Right lobe of liver (tissue), 4 donors: ENCODE measurements at regions not wholly inside any gene's neighbourhood (a gene's known extent, or its start where the extent isn't known, plus 50 kb on each side); places are given as distances from the start of the nearest gene placed in this dataset.
"Not testable (repeated sequence)": the region's sequence is repeated elsewhere in the genome, so short reads cannot be mapped to it uniquely, and the experiment has no call there.

ENCODE experiments used
- CTCF ChIP-seq, 4 donors: fragments of 200-600 bp in 3 of 4; fragments of 450-650 bp in 1 of 4; IDR thresholded peaks; one replicate each; pipeline versions ENCODE4 v1.5.1 to v1.8.0; 2016 to 2022; ENCODE audit warnings: antibody characterized with exemption in 4 of 4, mild to moderate bottlenecking in 2 of 4
- POLR2A ChIP-seq: fragments of 450-650 bp; IDR thresholded peaks from one replicate; pipeline ENCODE4 v1.6.1; 2017; ENCODE audit warnings: antibody characterized with exemption, mild to moderate bottlenecking
- donor health status: DM: no; HTN: no; CAD: no.
- donor health status: DM: no; HTN: no; CAD: no.
- donor health status: DM: no; HTN: yes; CAD: no.

- TF ChIP-seq CTCF (IDR thresholded peaks at IDR 0.05); POLR2A: not testable (repeated sequence)
Observed at GRCh38 chrX:35305037-35305436, 362.4 kb downstream of the FAM47B start.
